SK-N-SH (cell line): ENCODE measurements at regions not wholly inside any gene's neighbourhood (a gene's known extent, or its start where the extent isn't known, plus 50 kb on each side); places are given as distances from the start of the nearest gene placed in this dataset.

Experiments
- CTCF ChIA-PET: fragments of 300-600, 350-600 bp; formaldehyde crosslinking; extraction: SDS; loops from one replicate; lab custom pipeline; 2021; lab: Yijun Ruan, JAX
- POLR2A ChIA-PET: fragments of 350-600 bp; sonication (Branson Sonifier 250); formaldehyde crosslinking; extraction: SDS; loops from one replicate; lab custom pipeline; 2020; ENCODE audit warnings: antibody characterized with exemption, inconsistent platforms; lab: Yijun Ruan, JAX
- DNase-seq: peaks from one replicate; pipeline ENCODE4 v3.0.0; 2012
- H2AFZ ChIP-seq: fragments of 200-600 bp; sonication (generic); 2 replicates; pipeline ENCODE4 v1.8.1; 2016; ENCODE audit warnings: antibody characterized with exemption, mild to moderate bottlenecking, low read depth
- H3F3A ChIP-seq: fragments of 200-600 bp; sonication (generic); replicated peaks from 2 replicates; pipeline ENCODE3; 2016; ENCODE audit warnings: antibody characterized with exemption, mild to moderate bottlenecking; ENCODE audit not compliant: insufficient read depth
- H3K27ac ChIP-seq, 2 experiments: fragments of 200-500 bp in 1 of 2; fragments of 200-600 bp in 1 of 2; sonication (Bioruptor generic) in 1 of 2; sonication (generic), shearing (Covaris generic) in 1 of 2; 2 replicates each; pipeline versions ENCODE4 v1.5.1 to v1.6.1; 2014 to 2016; ENCODE audit warnings: low read depth in 2 of 2, inconsistent platforms in 1 of 2, low read length in 1 of 2, mild to moderate bottlenecking in 1 of 2, mixed read lengths in 1 of 2
- H3K27me3 ChIP-seq: fragments of 200-600 bp; sonication (generic), shearing (Covaris generic); 2 replicates; pipeline ENCODE4 v1.6.1; 2016; ENCODE audit warnings: mixed run types; ENCODE audit not compliant: insufficient read depth
- H3K36me3 ChIP-seq, 2 experiments: fragments of 200-500 bp in 1 of 2; fragments of 200-600 bp in 1 of 2; sonication (Bioruptor generic) in 1 of 2; sonication (generic) in 1 of 2; replicated peaks in 1 of 2; 2 replicates each; pipeline versions ENCODE3 to v1.5.1; 2014 to 2016; ENCODE audit warnings: low read length in 1 of 2, mild to moderate bottlenecking in 1 of 2; ENCODE audit not compliant: insufficient read depth in 2 of 2, control insufficient read depth in 1 of 2
- H3K4me1 ChIP-seq, 2 experiments: fragments of 200-500 bp in 1 of 2; fragments of 200-600 bp in 1 of 2; sonication (Bioruptor generic) in 1 of 2; sonication (generic), shearing (Covaris generic) in 1 of 2; 2 replicates each; pipeline versions ENCODE4 v1.5.1 to v1.6.1; 2014 to 2016; ENCODE audit warnings: low read depth in 1 of 2, low read length in 1 of 2, mixed run types in 1 of 2; ENCODE audit not compliant: insufficient read depth in 2 of 2, control insufficient read depth in 1 of 2
- H3K4me2 ChIP-seq: fragments of 200-600 bp; sonication (generic), shearing (Covaris generic); 2 replicates; pipeline ENCODE4 v1.6.1; 2017; ENCODE audit warnings: mixed run types
- H3K4me3 ChIP-seq, 2 experiments: fragments of 200-500 bp in 1 of 2; fragments of 200-600 bp in 1 of 2; sonication (Bioruptor generic) in 1 of 2; sonication (generic), shearing (Covaris generic) in 1 of 2; 2 replicates each; pipeline versions ENCODE4 v1.5.1 to v1.8.1; 2014 to 2016; ENCODE audit warnings: low read depth in 2 of 2, inconsistent platforms in 1 of 2, low read length in 1 of 2, mild to moderate bottlenecking in 1 of 2, mixed read lengths in 1 of 2, moderate library complexity in 1 of 2
- H3K79me2 ChIP-seq: fragments of 200-600 bp; sonication (generic); 2 replicates; pipeline ENCODE4 v1.8.1; 2017; ENCODE audit warnings: mild to moderate bottlenecking; ENCODE audit not compliant: insufficient read depth
- H3K9ac ChIP-seq: fragments of 200-600 bp; sonication (generic); 2 replicates; pipeline ENCODE4 v1.6.1; 2017; ENCODE audit warnings: mixed run types
- H3K9me2 ChIP-seq: fragments of 200-600 bp; sonication (generic); 2 replicates; pipeline ENCODE4 v1.6.1; 2017; ENCODE audit warnings: mixed run types
- H3K9me3 ChIP-seq: fragments of 200-600 bp; sonication (generic); 2 replicates; pipeline ENCODE4 v1.6.1; 2017; ENCODE audit warnings: mixed run types, mild to moderate bottlenecking, moderate library complexity
- H4K20me1 ChIP-seq: fragments of 200-600 bp; sonication (generic); 2 replicates; pipeline ENCODE4 v1.6.1; 2017; ENCODE audit warnings: mild to moderate bottlenecking, mixed run types; ENCODE audit not compliant: insufficient read depth
- ELF1 ChIP-seq: IDR thresholded peaks from 2 replicates; pipeline ENCODE4 v1.4.0; 2012
- EP300 ChIP-seq, 2 experiments: IDR thresholded peaks; 2 replicates each; pipeline versions ENCODE4 v1.4.0 to v1.6.1; 2012; ENCODE audit warnings: borderline replicate concordance in 1 of 2, low read depth in 1 of 2, low read length in 1 of 2
- GABPA ChIP-seq: IDR thresholded peaks from 2 replicates; pipeline ENCODE4 v1.4.0; 2012; ENCODE audit warnings: low read depth, mild to moderate bottlenecking
- GATA2 ChIP-seq: sonication (generic); formaldehyde crosslinking; IDR thresholded peaks from 2 replicates; pipeline ENCODE4 v1.5.0; 2020; ENCODE audit warnings: mild to moderate bottlenecking, missing genetic modification reagents
- NFIC ChIP-seq: IDR thresholded peaks from 2 replicates; pipeline ENCODE4 v1.4.0; 2012; ENCODE audit warnings: borderline replicate concordance
- RAD21 ChIP-seq: IDR thresholded peaks from 2 replicates; pipeline ENCODE4 v1.6.1; 2012; ENCODE audit warnings: mild to moderate bottlenecking, low read length
- RCOR1 ChIP-seq: fragments of 150-350 bp; IDR thresholded peaks from 2 replicates; pipeline ENCODE4 v1.6.1; 2017; ENCODE audit warnings: antibody characterized with exemption, low read length
- TCF12 ChIP-seq: IDR thresholded peaks from 2 replicates; pipeline ENCODE4 v1.4.0; 2012
- TEAD4 ChIP-seq: IDR thresholded peaks from 2 replicates; pipeline ENCODE4 v1.4.0; 2012; ENCODE audit warnings: mild to moderate bottlenecking, borderline replicate concordance; ENCODE audit not compliant: insufficient read depth
- WGBS: methylation state at CpG from one replicate; pipeline ENCODE4 v1.1.6; 2017; ENCODE audit warnings: low lambda C conversion rate; 5-methylcytosine and 5-hydroxymethylcytosine counted together
- TF ChIP-seq, protein P1 (sequence below): fragments of 200-600 bp; sonication (generic); IDR thresholded peaks from 2 replicates; pipeline ENCODE4 v1.6.1; 2017; ENCODE audit warnings: antibody characterized with exemption, mild to moderate bottlenecking, moderate library complexity
- TF ChIP-seq, protein P2 (sequence below): IDR thresholded peaks from 2 replicates; pipeline ENCODE4 v1.4.0; 2012; ENCODE audit warnings: low read depth, borderline replicate concordance
- TF ChIP-seq, protein P3 (sequence below): IDR thresholded peaks from 2 replicates; pipeline ENCODE4 v1.4.0; 2012; ENCODE audit warnings: low read depth
- TF ChIP-seq, protein P4 (sequence below): IDR thresholded peaks from 2 replicates; pipeline ENCODE4 v1.6.1; 2012; ENCODE audit warnings: mild to moderate bottlenecking, low read depth, low read length, moderate library complexity

DNA sequence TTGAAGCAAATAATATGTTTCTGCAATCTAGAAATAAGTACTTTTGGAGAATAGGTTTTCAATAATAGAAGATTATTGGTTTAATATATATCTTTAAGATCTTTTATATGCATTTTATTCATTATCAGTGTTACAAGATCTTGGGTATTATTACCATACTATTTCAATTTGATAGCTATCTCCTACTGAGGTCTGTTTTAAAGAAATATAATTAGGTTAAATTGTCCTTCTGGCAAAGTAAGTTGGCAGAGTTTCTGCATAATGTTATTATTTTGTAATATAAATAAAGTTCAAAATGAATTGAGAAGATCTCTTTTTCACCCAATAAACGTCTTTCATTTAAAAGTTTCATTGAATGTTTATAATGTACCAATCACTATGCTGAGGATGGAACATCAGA lies 443.7 kb downstream of the FAT4 start:
- Histone ChIP-seq H3K9me3 (no peaks in the 10 kb centered on the region), H4K20me1 (no peaks in the 10 kb centered on the region), H3K4me1 (peaks cover 0 to 7% of the 10 kb centered on the region in 2 experiments; a peak in 2 of 4 replicates), H3K36me3 (no peaks in the 10 kb centered on the region), H3K9me2 (no peaks in the 10 kb centered on the region), H3K27ac (no peak overlapping the region), H3K4me2 (no peak overlapping the region), H3K9ac (no peak overlapping the region), H3K4me3 (no peak overlapping the region), H3K27me3 (no peaks in the 10 kb centered on the region), H3F3A (no peaks in the 10 kb centered on the region), H2AFZ (no peak overlapping the region), H3K79me2 (no peaks in the 10 kb centered on the region)
- DNase-seq: no peak
- CTCF ChIA-PET: no interaction called here
- WGBS: 9% methylated on average over 1 of the region's 1 CpG
- POLR2A ChIA-PET: no interaction called here
- TF ChIP-seq GATA2 (CRISPR knock-in tag) (peak; percentile 69), RCOR1 (peak; percentile 59; the same call in 1 of the 2 replicates), GABPA (no peak), RAD21 (no peak), EP300 (IDR thresholded peaks at IDR 0.05; ENCODE audit: borderline replicate concordance in 1 of 2, low read depth in 1 of 2, low read length in 1 of 2) (peak in 1 of 2 experiments; percentile 60; a peak in 2 of 4 replicates), NFIC (0 out of 2 replicates have a peak, but pooled peaks have one; percentile 14)
- TF ChIP-seq, protein P1, sequence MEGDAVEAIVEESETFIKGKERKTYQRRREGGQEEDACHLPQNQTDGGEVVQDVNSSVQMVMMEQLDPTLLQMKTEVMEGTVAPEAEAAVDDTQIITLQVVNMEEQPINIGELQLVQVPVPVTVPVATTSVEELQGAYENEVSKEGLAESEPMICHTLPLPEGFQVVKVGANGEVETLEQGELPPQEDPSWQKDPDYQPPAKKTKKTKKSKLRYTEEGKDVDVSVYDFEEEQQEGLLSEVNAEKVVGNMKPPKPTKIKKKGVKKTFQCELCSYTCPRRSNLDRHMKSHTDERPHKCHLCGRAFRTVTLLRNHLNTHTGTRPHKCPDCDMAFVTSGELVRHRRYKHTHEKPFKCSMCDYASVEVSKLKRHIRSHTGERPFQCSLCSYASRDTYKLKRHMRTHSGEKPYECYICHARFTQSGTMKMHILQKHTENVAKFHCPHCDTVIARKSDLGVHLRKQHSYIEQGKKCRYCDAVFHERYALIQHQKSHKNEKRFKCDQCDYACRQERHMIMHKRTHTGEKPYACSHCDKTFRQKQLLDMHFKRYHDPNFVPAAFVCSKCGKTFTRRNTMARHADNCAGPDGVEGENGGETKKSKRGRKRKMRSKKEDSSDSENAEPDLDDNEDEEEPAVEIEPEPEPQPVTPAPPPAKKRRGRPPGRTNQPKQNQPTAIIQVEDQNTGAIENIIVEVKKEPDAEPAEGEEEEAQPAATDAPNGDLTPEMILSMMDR: no peak

DNA sequence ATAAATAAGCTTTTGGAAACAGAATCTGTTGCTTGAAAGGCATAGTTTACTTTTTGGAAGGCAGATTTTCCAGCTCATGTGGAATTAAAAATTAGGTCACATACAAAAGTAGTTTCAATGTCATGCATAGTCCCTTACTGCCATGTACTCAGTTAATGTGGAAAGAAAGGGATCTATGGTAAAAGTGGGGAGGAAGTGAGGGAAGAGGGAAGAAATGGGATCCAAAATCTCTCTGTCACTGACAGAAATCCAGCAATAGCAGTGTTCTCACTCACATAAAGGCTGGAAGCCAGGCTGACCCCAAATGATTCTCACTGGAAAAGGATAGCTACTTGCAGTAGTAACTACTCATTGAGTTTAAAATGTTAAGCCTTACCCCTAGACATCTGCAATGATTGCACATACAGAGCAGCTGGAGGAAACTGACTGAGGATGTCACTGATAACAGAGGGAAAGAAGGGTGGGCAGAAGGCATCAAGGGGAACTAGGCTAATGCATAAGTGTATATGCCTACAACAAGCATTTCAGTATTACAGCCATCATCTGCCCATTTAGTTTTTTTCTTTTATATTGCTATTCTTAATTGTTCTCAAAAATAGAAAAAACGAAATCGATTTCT lies 445.6 kb downstream of the FAT4 start:
- peaks cover 0 to 7% of the 10 kb centered on the region in 2 experiments; a peak in 2 of 4 replicates for H3K4me1 ChIP-seq
- WGBS: 98% methylated on average over 2 of the region's 2 CpGs
- TF ChIP-seq, protein P2, sequence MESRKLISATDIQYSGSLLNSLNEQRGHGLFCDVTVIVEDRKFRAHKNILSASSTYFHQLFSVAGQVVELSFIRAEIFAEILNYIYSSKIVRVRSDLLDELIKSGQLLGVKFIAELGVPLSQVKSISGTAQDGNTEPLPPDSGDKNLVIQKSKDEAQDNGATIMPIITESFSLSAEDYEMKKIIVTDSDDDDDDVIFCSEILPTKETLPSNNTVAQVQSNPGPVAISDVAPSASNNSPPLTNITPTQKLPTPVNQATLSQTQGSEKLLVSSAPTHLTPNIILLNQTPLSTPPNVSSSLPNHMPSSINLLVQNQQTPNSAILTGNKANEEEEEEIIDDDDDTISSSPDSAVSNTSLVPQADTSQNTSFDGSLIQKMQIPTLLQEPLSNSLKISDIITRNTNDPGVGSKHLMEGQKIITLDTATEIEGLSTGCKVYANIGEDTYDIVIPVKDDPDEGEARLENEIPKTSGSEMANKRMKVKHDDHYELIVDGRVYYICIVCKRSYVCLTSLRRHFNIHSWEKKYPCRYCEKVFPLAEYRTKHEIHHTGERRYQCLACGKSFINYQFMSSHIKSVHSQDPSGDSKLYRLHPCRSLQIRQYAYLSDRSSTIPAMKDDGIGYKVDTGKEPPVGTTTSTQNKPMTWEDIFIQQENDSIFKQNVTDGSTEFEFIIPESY: no peak
- TF ChIP-seq TEAD4 (no peak), ELF1 (no peak), TCF12 (no peak), GATA2 (CRISPR knock-in tag) (peak; percentile 45; the same call in 1 of the 2 replicates), RAD21 (no peak)
- TF ChIP-seq, protein P3, sequence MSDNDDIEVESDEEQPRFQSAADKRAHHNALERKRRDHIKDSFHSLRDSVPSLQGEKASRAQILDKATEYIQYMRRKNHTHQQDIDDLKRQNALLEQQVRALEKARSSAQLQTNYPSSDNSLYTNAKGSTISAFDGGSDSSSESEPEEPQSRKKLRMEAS: no peak
- TF ChIP-seq, protein P4, sequence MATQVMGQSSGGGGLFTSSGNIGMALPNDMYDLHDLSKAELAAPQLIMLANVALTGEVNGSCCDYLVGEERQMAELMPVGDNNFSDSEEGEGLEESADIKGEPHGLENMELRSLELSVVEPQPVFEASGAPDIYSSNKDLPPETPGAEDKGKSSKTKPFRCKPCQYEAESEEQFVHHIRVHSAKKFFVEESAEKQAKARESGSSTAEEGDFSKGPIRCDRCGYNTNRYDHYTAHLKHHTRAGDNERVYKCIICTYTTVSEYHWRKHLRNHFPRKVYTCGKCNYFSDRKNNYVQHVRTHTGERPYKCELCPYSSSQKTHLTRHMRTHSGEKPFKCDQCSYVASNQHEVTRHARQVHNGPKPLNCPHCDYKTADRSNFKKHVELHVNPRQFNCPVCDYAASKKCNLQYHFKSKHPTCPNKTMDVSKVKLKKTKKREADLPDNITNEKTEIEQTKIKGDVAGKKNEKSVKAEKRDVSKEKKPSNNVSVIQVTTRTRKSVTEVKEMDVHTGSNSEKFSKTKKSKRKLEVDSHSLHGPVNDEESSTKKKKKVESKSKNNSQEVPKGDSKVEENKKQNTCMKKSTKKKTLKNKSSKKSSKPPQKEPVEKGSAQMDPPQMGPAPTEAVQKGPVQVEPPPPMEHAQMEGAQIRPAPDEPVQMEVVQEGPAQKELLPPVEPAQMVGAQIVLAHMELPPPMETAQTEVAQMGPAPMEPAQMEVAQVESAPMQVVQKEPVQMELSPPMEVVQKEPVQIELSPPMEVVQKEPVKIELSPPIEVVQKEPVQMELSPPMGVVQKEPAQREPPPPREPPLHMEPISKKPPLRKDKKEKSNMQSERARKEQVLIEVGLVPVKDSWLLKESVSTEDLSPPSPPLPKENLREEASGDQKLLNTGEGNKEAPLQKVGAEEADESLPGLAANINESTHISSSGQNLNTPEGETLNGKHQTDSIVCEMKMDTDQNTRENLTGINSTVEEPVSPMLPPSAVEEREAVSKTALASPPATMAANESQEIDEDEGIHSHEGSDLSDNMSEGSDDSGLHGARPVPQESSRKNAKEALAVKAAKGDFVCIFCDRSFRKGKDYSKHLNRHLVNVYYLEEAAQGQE: no peak
- TF ChIP-seq, all 33 proteins: peak for 1
- Histone ChIP-seq H3K9me3 (no peaks in the 10 kb centered on the region), H3F3A (no peaks in the 10 kb centered on the region), H3K4me2 (no peak overlapping the region), H4K20me1 (no peaks in the 10 kb centered on the region), H3K27me3 (no peaks in the 10 kb centered on the region), H3K79me2 (no peaks in the 10 kb centered on the region), H3K4me3 (no peak overlapping the region), H3K27ac (no peak overlapping the region), H2AFZ (0 out of 2 replicates have a peak overlapping the region, but pooled peaks have one; percentile 51), H3K9ac (no peak overlapping the region), H3K36me3 (no peaks in the 10 kb centered on the region), H3K9me2 (no peaks in the 10 kb centered on the region)
- ChIA-PET CTCF (interaction anchor here (0.8 to 1.4 kb wide), 2 partner anchors 24 to 157 kb away, joined by 3 read pairs; no protein-coding TSS in a partner anchor), POLR2A (no interaction called here)
- DNase-seq: no peak
